Esophagus squamous epithelium (tissue), 4 donors: ENCODE measurements at regions not wholly inside any gene's neighbourhood (a gene's known extent, or its start where the extent isn't known, plus 50 kb on each side); places are given as distances from the start of the nearest gene placed in this dataset.

ENCODE experiments used
- POLR2A ChIP-seq, 4 donors: fragments of 450-650 bp; IDR thresholded peaks; one replicate each; pipeline ENCODE4 v1.6.1; 2017; ENCODE audit warnings: antibody characterized with exemption in 4 of 4, mild to moderate bottlenecking in 4 of 4, moderate library complexity in 3 of 4
- TF ChIP-seq, protein P1 (sequence below), 6 experiments: fragments of 450-650 bp in 4 of 6; fragments of 200-600 bp in 2 of 6; sonication (generic) in 2 of 6; IDR thresholded peaks; one replicate each; pipeline ENCODE4 v1.5.1; 2016 to 2019; ENCODE audit warnings: antibody characterized with exemption in 6 of 6, mild to moderate bottlenecking in 4 of 6, moderate library complexity in 4 of 6

DNA sequence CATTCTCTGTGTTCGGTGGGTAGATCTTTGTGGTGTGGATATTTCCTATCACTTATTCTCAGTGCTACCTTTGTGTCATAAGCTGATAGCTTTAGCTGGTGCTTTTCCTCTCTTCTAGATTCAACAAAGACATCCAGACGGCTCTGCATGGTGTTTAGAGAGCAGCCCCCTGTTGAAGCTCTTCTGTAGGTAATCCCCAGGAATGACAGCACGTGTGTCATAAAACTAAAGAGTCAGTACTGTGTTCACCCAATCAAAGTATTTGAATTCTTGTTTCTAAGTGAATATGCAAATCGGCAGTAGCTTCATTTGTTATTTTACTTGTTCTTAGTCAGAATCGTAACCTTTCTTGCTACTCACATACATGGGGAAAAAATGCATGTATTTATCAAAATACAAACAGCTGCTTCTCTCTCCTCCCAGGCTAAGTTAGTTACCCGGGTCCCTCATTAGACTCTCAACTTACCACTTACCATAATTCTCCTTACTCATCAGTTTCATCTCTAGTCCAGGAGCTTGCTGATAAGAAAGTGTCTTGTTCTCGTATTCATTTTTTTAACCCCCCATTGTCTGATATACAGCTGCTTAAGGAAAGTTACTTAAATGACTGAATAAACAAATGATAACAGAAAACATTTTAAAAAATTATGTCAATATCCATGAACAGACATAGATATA, 1696.0 kb upstream of the WWC1 start:
- TF ChIP-seq, protein P1, sequence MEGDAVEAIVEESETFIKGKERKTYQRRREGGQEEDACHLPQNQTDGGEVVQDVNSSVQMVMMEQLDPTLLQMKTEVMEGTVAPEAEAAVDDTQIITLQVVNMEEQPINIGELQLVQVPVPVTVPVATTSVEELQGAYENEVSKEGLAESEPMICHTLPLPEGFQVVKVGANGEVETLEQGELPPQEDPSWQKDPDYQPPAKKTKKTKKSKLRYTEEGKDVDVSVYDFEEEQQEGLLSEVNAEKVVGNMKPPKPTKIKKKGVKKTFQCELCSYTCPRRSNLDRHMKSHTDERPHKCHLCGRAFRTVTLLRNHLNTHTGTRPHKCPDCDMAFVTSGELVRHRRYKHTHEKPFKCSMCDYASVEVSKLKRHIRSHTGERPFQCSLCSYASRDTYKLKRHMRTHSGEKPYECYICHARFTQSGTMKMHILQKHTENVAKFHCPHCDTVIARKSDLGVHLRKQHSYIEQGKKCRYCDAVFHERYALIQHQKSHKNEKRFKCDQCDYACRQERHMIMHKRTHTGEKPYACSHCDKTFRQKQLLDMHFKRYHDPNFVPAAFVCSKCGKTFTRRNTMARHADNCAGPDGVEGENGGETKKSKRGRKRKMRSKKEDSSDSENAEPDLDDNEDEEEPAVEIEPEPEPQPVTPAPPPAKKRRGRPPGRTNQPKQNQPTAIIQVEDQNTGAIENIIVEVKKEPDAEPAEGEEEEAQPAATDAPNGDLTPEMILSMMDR (IDR thresholded peaks at IDR 0.05): no peak
- TF ChIP-seq POLR2A (IDR thresholded peaks at IDR 0.05): no peak
